Activated naive CD4-positive, alpha-beta T cell treated with Interleukin-2 at 50 U/mL for 16 hours (primary cell): ENCODE measurements at regions not wholly inside any gene's neighbourhood (a gene's known extent, or its start where the extent isn't known, plus 50 kb on each side); places are given as distances from the start of the nearest gene placed in this dataset.
"Not testable (repeated sequence)": the region's sequence is repeated elsewhere in the genome, so short reads cannot be mapped to it uniquely, and the experiment has no call there.

Experiments used
- DNase-seq: peaks from one replicate; pipeline ENCODE4 v3.0.0-alpha.2; 2020

DNA sequence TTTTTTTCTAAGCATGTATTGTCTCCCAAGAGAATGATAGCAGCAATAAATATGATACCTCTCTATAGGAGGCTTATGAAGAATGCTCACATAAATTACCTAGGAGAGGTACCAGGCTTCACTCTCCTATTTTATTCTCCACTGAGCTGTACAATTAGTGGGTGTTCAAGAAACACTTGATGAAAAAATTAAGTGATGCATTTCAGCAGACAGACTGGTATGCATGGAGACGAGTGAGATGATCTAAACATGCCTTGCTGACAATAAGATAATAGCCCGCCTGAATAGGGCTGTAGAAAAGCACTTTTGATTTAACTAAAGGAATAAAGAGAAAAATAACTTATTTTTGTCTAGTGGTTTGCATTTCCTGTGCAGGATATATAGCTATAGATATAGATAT is 1449.7 kb downstream of the GATA3 start:
- no peak for DNase-seq

DNA sequence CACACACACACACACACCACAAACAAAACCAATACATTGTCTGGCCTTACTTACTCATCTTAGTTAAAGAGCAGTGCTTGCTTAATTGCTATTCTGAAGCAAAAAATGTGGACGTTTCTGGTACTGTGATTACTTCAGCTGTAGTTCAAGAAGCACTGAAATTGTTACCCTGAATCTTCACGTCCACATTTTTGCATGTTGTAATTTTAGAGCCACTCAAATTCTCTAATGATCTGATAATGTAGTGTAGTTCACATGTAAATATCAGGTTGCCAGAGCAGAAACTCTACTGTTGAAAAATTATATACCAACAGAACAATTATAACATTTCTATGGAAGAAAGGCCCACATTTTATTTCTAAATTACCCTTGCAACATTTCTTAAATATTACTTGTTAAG is 1451.1 kb downstream of the GATA3 start:
- DNase-seq, result no peak

DNA sequence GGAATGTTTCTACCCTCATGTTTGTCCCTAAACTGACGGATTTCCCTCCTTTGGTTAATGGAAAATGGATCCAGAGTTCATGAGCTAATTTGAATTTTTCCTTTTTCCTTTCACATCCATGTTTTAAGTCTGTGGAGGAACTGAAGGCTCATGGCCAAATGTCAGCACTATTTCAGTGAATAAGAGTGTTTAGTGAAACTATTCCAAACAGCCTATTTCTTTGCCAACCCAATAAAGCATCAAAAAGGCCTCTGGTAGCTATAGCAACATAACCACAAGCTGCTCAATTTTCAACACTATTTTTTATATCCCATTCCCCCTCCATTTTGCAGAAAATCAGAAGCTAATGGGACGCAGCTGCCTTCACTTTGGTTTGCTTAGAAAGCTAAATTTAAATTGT is 1454.1 kb downstream of the GATA3 start:
- no peak for DNase-seq

DNA sequence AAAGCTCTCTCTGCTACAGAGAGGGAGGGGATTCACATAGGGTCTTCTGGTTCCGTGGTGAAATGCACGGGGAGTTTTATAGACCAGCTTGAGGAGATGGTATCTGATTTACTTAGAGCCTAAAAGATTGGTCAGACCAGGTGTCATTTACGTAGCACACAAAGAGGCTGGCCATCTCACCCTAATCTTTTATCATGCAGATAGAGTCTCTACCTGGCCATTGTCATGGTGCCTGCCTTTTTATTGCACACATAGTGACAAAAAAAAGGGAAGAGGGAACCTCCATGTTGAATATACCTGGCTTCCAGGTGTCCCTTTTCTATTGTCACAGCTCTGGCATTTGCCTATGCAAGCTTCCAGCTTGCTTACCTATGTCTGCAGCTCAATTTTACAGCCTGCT is 1456.1 kb downstream of the GATA3 start:
- DNase-seq, result no peak

DNA sequence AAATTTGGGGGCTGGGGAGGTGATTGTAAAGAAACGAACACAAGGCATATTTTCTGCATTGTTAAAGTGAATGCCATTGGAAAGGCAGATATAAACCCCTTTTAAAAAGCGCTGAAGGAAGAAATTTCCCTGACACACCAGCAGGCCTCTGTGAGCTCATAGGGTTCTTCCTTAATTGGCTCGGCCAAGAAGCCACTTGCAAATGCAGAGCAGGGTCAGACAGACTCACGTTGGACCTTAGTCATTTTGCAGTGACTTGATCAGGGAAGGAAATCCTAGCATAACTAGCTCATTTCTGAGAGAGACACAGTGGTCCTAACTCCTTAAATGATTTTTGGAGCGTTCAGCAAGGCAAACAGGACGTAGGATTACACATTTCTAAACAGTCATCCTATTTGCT is 1461.4 kb downstream of the GATA3 start:
- DNase-seq, result no peak

DNA sequence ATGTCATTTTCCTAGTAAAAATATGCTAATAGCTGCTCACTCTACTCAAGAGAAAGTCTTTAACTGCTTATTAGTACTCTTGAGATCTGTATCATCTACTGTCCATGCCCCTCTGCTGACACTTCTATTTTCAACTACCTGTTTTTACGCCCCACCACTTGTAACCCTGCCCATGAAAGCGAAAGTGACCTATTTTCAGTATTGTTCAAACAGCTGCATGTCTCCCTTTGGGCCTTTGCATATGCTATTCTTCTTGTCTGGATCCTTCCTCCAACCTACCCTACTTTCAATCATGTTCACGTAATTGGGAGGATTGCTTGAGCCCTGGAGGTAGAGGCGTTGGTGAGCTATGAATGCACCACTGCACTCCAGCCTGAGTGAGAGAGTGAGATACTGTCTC is 1481.3 kb downstream of the GATA3 start:
- no peak for DNase-seq

DNA sequence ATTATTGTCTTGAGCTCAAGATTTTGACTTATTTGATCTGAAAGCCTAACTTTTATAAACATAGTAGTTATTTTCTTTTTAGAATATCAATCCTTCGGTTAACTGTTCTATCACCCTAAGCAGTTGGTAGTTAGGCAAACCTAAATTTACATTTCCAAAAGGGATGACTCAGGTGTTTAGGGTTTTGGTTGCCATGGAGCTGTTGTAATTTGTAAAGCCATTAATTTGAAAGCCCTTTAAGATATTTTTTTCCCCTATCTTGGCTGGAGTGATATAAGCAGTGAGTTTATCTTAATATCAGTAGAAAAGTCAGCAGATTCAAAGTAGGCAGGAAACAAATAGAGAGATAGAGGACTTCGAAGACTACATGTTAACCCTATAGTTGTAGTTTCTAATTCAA is 1472.6 kb upstream of the CELF2 start:
- DNase-seq, result no peak

DNA sequence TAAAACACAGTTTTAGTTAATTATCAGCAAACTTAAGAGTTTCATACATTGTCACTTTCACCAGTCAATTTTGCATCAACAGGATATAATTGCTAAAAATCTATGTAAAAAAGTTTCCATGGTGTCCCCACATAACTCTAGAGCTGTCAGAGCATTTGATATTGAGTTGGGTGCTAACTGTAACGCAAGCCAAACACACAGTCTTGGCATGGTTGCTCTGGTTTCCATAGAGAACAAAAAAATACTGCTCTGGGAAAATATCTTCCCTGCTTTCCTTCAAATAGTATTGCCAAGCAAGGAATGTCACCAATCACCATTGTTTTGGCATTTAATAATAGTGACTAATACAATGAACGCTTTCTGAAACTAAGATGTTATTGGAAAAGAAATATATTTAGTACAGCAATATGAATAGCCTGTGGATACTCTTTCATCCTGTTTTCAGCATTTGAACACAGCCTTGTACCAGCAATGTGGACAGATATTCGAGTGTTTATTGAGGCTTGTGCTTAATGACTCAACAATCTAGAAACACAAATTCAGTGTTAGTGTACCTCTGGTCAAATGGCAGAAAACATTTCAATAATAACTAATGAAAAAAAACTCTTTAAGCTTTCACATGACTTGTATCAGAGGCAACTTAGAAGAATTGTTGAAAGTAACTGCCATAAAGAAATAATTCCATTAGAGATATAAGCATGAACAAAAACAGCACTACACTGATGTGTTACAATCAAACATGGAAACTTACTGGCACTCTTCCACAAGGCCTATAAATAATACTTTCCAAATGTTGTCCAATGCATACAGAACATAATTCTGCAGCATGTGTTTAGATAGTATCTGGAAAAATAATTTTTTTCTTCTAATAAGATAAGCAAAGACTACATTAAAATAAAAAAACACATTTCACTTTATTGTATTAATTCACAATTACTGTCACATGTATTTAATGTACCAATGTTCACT is 1469.5 kb upstream of the CELF2 start:
- DNase-seq, result no peak

DNA sequence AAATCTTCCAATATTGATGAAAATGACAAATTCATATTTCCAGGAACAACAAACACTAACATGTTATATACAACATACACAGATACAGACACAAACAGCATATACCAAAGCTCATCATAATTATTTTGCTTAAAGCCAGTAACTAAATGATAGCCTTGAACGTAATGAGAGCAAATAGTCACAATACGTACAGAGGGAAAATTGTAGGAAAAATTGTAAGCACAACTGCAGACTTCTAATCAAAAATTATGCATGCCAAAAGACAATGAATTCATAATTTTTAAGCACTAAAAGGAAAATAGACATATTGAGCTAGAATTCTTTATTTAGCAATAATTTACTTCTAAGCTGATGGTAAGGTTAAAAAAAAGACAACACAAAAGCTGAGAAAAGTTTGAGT is 1466.9 kb upstream of the CELF2 start:
- no peak for DNase-seq

DNA sequence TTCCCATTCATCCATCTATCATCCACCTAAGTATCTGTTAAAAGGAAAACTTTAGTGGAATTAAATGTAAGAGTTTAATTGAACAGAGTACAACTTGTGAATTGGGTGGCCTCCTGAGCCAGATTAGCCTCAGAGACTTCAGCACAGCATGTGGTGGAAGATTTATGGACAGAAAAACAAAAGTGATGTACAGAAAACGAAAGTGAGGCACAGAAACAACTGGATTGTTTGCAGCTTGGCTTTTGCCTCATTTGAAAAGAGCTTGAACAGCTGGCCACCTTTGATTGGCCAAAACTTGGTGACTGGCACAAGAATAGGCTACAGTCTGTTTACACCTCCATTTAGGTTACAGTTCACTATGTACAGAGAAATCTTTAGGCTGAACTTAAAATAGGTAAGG is 1463.4 kb upstream of the CELF2 start:
- no peak for DNase-seq

DNA sequence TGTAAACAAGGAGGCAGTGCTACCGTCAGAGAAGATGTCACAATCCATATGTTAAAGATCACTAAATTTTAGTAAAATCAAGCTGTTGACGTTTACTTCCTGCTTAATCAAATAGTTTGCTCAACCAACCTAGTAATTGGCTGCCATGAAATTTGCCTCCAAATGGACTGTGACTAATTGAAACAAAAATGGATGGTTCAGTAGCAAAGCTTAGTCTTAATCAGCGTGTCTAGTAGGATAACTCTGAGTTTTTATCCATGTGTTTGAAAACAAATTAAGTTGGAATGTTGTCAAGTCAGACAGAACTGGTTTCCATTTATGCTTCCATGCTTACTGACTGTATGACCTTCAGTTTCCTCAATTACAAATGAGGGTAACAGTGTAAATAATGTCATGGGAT is 1456.7 kb upstream of the CELF2 start:
- DNase-seq, result no peak

DNA sequence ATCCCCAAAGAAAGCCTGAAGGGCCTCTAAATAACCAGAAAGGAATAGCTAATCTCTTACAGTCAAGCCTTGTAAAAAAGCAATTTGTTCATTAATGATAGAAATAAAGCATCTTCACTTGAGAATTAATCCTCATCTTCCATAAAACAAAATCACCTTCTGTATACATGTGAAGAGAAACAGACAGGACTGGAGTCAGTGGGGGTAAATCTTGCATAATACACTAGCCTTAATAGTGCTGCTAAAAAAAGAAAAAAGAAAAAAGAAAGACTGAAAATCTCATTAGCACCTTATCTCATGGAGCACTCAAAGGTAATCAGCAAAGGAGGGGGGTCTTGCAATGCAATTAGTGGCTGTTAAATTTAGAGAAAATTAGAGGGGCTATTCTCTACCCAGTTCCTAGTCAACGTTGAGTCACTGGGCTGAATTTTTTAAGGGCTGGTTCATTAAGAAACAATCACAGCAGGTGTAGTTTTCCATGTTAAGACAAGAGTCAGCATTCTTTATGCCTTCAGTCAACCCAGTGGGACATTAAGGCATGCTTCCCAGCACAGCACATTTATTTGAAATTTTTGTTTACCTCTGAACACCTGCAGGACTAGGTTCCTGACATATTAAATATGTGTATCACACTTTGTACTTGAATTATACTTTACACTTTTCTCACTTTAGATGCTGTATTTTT is 1455.7 kb upstream of the CELF2 start:
- DNase-seq, result no peak

DNA sequence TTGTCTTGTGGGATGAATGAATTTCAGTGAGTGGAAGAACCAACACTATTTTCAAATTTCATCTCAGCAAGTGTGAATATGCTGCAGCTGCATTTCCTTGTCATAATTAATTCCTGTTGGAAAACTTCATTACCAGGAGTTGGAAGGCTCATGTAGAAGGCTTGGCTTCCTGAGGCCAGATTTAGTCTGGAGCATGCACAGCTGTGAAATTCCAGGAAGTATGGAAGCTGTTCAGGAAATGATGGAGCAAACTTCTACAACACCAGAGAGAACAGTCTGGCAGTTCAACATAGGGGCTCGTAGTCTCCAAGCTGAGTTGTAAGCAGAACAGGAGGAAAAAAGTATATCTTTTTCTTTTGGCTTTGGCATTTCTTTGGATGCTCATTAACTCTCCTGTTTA is 1439.9 kb upstream of the CELF2 start:
- no peak for DNase-seq

DNA sequence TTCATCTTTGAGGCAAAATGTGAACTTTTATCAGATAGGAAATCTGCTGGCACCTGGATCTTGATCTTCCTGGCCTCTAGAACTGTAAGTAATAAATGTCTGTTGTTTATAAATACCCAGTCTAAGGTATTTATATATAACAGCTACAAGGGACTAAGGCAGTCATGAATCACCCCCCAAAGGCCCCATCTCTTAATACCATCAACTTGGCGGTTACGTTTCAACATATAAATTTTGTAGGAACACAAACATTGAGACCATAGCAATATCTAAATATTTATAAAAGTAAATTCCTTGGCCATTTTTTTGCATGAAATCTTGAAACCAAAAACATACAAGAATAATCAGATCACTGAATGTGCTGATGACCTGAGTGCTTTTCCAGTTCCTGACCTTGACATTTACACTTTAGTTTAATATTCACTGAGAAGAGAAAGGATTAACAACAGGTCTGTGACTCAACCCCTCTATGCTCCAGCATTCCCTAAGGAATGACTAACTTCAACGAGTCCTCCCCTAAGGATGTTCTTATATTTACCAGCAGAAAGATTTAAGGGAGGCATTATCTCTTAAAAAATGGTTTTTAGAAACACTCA is 1438.5 kb upstream of the CELF2 start:
- DNase-seq, result no peak

DNA sequence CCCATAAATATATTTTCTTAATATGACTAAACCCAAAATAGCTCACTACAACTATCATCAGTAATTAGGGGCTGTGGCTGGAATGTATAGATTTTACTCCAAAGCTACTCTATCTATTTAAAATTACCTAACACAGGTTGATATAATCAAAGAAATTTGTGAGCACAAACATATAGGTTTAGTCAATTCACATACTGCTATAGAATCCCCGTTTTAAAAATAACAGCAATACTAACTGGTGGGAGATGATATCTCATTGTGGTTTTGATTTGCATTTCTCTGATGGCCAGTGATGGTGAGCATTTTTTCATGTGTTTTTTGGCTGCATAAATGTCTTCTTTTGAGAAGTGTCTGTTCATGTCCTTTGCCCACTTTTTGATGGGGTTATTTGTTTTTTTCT is 1434.9 kb upstream of the CELF2 start:
- DNase-seq, result not testable (repeated sequence)

DNA sequence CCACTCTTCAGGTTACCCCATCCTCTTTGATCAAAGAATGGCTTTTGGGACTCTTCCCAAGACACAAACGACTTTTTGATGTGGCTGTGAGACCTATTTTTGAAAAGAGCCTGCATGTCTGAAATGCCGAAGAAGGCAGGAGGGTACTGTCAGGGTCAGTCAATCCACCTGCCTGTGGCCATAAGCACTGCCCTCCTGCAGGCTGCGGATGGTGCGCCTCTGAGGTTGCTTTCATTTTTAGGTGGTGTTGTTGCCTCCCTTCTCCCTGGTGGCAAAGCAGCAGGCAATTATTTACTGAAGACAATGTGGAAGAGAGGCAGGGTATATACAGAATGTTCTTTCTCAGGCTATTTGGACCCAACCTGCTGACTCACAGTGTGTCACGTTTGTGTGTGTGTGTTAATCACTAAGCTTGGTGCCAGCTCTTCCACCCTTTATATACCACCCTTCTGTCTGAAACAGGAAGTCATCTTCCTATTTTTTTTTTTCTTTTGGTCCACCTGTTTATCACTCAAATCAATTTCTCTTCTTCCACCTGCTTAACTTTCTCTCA is 1421.2 kb upstream of the CELF2 start:
- DNase-seq, result no peak

DNA sequence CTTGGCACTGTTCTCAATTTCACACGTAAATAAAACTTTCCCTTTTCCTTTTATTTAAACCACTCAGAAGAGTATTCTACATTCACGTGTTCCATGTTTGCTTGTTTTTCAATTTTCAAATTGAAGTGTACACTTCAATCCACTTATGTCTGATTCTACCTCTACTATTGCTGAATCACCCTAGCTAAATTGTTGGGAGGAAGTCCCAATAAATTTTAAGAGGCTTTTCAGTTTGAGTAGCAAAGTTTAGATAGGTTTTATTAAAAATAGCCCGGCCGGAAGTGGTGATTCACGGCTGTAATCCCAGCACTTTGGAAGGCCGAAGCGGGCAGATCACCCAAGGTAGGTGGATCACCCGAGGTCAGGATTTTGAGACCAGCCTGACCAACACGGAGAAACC is 1414.7 kb upstream of the CELF2 start:
- no peak for DNase-seq

DNA sequence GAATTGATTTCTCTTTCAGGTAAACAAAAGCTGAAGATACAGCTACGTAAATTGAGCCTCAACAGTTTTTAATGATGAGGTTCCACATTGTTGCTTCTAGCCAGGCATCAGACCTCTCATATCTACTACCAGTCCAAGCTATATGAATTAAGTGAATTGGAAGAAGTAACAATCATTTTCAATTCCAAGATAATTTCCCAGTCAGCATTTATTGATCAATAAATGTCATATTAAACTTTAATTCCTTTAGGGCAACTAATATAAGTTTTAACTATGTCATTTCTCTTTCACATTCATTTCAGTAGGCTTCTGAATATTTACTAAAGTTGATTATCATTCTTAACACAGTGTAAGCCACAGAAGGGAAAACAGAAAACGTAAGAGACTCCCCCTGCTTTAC is 1413.7 kb upstream of the CELF2 start:
- no peak for DNase-seq

DNA sequence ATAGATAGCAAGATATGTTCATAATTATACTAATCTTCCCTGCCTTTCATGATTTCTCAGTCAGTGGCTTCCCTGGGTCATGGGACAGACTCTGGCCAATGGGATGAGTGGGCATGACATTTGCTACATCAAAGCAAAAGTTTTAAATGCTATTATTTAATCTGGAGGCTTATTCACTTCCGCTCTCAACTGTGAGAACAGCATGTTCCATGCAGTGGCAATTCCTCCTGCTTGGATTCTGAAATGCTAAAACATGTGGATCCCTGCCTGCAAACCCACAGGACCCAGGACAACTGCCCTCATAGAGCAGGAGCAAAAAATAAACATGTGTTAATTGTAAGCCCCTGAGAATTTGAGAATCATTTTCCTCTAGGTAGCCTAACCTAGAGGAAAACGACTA is 1412.4 kb upstream of the CELF2 start:
- no peak for DNase-seq

DNA sequence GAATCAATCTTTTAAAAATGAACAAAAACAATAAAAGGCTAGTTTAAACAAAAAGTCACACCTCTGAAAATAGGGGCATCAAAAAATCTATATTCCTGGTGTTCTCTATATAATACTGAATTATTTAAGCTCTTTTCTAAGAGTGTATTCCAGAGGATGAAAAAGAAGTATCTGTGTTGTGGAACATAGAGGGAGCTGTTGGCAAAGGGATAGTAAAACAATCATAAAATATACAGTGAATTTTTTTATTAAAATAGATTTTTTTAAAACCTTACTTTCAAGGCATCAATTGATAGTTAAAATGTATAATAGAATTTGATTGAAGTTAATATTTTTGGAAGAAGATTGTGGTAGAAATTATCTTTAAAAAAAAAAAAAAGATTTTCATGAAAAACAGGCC is 1409.1 kb upstream of the CELF2 start:
- DNase-seq, result no peak

DNA sequence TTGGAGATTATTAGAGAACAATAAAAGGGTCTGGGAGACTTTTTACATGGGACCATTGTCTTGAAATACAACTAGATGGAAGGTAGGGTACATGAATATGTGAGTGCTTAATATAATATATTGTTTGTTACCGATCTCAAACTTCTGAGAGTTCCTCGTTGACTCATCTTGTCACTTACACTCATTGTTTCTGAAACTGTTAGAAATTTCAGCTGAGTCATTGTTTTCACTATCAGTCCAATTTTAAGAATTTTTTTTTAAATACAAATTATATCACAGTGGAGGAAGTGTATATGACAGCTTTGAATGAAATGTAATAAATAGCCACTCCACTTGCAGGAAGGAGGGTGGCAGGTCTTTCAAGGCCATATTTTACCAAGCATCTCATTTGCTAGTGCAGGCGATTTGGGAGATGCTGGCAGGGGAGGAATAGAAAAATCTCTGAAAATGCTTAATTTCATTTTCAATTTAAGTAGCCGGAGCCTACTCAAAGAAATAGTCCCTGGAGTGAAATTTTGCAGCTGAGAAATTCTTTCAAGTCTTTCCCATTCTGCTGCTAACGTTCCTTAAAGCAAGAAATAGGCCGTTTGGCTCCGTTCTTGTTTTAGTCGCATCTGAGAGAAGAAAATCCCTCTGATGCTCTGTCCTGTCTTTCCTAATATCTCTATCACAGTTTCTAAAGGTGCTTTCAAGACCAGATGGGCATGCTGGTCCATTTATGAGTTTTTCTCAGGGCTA is 1404.2 kb upstream of the CELF2 start:
- DNase-seq, result no peak

DNA sequence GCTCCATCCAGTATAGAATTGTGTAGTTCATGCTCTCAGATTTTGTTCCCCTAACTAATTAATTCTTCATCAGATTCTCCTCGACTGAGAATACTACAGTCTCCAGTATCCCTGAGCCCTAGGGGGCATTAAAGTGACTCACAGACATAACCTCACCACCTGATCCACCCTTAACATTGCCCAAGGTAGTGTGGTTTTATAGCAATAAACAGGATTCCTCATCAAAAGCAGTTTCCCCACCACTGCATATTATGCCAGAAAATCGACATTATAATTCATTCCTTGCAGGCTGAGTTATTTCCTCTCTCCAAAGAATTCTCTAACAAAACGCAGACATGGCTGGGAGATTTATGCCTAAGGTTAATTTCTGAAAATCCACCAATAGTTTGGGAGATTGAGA is 1402.5 kb upstream of the CELF2 start:
- no peak for DNase-seq

DNA sequence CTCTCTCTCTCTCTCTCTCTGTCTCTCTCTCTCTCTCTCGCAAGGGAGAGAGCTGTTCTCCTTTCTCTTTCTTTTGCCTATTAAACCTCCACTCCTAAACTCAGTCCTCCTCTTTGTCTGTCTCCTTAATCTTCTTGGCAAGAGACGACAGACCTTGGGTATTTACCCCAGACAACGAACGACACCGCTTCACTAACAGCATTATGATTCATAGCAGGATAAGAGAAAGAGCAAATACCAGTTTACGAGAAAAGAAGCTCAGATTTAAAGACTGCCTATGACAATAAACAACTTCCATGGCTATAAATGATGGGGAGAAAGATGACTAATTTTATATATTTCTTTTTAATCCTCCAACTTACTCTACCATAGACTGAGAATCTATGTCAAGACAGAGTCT is 1396.5 kb upstream of the CELF2 start:
- DNase-seq, result no peak
